SK-N-SH (cell line): ENCODE measurements at regions not wholly inside any gene's neighbourhood (a gene's known extent, or its start where the extent isn't known, plus 50 kb on each side); places are given as distances from the start of the nearest gene placed in this dataset.

Source experiments
- CTCF ChIA-PET: fragments of 300-600, 350-600 bp; formaldehyde crosslinking; extraction: SDS; loops from one replicate; lab custom pipeline; 2021; lab: Yijun Ruan, JAX
- POLR2A ChIA-PET: fragments of 350-600 bp; sonication (Branson Sonifier 250); formaldehyde crosslinking; extraction: SDS; loops from one replicate; lab custom pipeline; 2020; ENCODE audit warnings: antibody characterized with exemption, inconsistent platforms; lab: Yijun Ruan, JAX
- DNase-seq: peaks from one replicate; pipeline ENCODE4 v3.0.0; 2012
- H2AFZ ChIP-seq: fragments of 200-600 bp; sonication (generic); 2 replicates; pipeline ENCODE4 v1.8.1; 2016; ENCODE audit warnings: antibody characterized with exemption, mild to moderate bottlenecking, low read depth
- H3F3A ChIP-seq: fragments of 200-600 bp; sonication (generic); replicated peaks from 2 replicates; pipeline ENCODE3; 2016; ENCODE audit warnings: antibody characterized with exemption, mild to moderate bottlenecking; ENCODE audit not compliant: insufficient read depth
- H3K27ac ChIP-seq, 2 experiments: fragments of 200-500 bp in 1 of 2; fragments of 200-600 bp in 1 of 2; sonication (Bioruptor generic) in 1 of 2; sonication (generic), shearing (Covaris generic) in 1 of 2; 2 replicates each; pipeline versions ENCODE4 v1.5.1 to v1.6.1; 2014 to 2016; ENCODE audit warnings: low read depth in 2 of 2, inconsistent platforms in 1 of 2, low read length in 1 of 2, mild to moderate bottlenecking in 1 of 2, mixed read lengths in 1 of 2
- H3K27me3 ChIP-seq: fragments of 200-600 bp; sonication (generic), shearing (Covaris generic); 2 replicates; pipeline ENCODE4 v1.6.1; 2016; ENCODE audit warnings: mixed run types; ENCODE audit not compliant: insufficient read depth
- H3K36me3 ChIP-seq, 2 experiments: fragments of 200-500 bp in 1 of 2; fragments of 200-600 bp in 1 of 2; sonication (Bioruptor generic) in 1 of 2; sonication (generic) in 1 of 2; replicated peaks in 1 of 2; 2 replicates each; pipeline versions ENCODE3 to v1.5.1; 2014 to 2016; ENCODE audit warnings: low read length in 1 of 2, mild to moderate bottlenecking in 1 of 2; ENCODE audit not compliant: insufficient read depth in 2 of 2, control insufficient read depth in 1 of 2
- H3K4me1 ChIP-seq, 2 experiments: fragments of 200-500 bp in 1 of 2; fragments of 200-600 bp in 1 of 2; sonication (Bioruptor generic) in 1 of 2; sonication (generic), shearing (Covaris generic) in 1 of 2; 2 replicates each; pipeline versions ENCODE4 v1.5.1 to v1.6.1; 2014 to 2016; ENCODE audit warnings: low read depth in 1 of 2, low read length in 1 of 2, mixed run types in 1 of 2; ENCODE audit not compliant: insufficient read depth in 2 of 2, control insufficient read depth in 1 of 2
- H3K4me2 ChIP-seq: fragments of 200-600 bp; sonication (generic), shearing (Covaris generic); 2 replicates; pipeline ENCODE4 v1.6.1; 2017; ENCODE audit warnings: mixed run types
- H3K4me3 ChIP-seq, 2 experiments: fragments of 200-500 bp in 1 of 2; fragments of 200-600 bp in 1 of 2; sonication (Bioruptor generic) in 1 of 2; sonication (generic), shearing (Covaris generic) in 1 of 2; 2 replicates each; pipeline versions ENCODE4 v1.5.1 to v1.8.1; 2014 to 2016; ENCODE audit warnings: low read depth in 2 of 2, inconsistent platforms in 1 of 2, low read length in 1 of 2, mild to moderate bottlenecking in 1 of 2, mixed read lengths in 1 of 2, moderate library complexity in 1 of 2
- H3K79me2 ChIP-seq: fragments of 200-600 bp; sonication (generic); 2 replicates; pipeline ENCODE4 v1.8.1; 2017; ENCODE audit warnings: mild to moderate bottlenecking; ENCODE audit not compliant: insufficient read depth
- H3K9ac ChIP-seq: fragments of 200-600 bp; sonication (generic); 2 replicates; pipeline ENCODE4 v1.6.1; 2017; ENCODE audit warnings: mixed run types
- H3K9me2 ChIP-seq: fragments of 200-600 bp; sonication (generic); 2 replicates; pipeline ENCODE4 v1.6.1; 2017; ENCODE audit warnings: mixed run types
- H3K9me3 ChIP-seq: fragments of 200-600 bp; sonication (generic); 2 replicates; pipeline ENCODE4 v1.6.1; 2017; ENCODE audit warnings: mixed run types, mild to moderate bottlenecking, moderate library complexity
- H4K20me1 ChIP-seq: fragments of 200-600 bp; sonication (generic); 2 replicates; pipeline ENCODE4 v1.6.1; 2017; ENCODE audit warnings: mild to moderate bottlenecking, mixed run types; ENCODE audit not compliant: insufficient read depth
- CHD2 ChIP-seq: fragments of 150-350 bp; IDR thresholded peaks from 2 replicates; pipeline ENCODE4 v1.6.1; 2018; ENCODE audit warnings: low read length; ENCODE audit not compliant: partially characterized antibody
- ELF1 ChIP-seq: IDR thresholded peaks from 2 replicates; pipeline ENCODE4 v1.4.0; 2012
- EP300 ChIP-seq, 2 experiments: IDR thresholded peaks; 2 replicates each; pipeline versions ENCODE4 v1.4.0 to v1.6.1; 2012; ENCODE audit warnings: borderline replicate concordance in 1 of 2, low read depth in 1 of 2, low read length in 1 of 2
- FOSL2 ChIP-seq: IDR thresholded peaks from 2 replicates; pipeline ENCODE4 v1.4.0; 2012; ENCODE audit warnings: low read depth, mild to moderate bottlenecking, moderate library complexity, borderline replicate concordance
- FOXJ3 ChIP-seq: sonication (generic); formaldehyde crosslinking; IDR thresholded peaks from 2 replicates; pipeline ENCODE4 v1.5.1; 2020; ENCODE audit warnings: mild to moderate bottlenecking, missing genetic modification reagents
- GABPA ChIP-seq: IDR thresholded peaks from 2 replicates; pipeline ENCODE4 v1.4.0; 2012; ENCODE audit warnings: low read depth, mild to moderate bottlenecking
- MEF2A ChIP-seq: IDR thresholded peaks from 2 replicates; pipeline ENCODE4 v1.4.0; 2012; ENCODE audit warnings: low read depth, borderline replicate concordance
- RCOR1 ChIP-seq: fragments of 150-350 bp; IDR thresholded peaks from 2 replicates; pipeline ENCODE4 v1.6.1; 2017; ENCODE audit warnings: antibody characterized with exemption, low read length
- REST ChIP-seq: IDR thresholded peaks from 2 replicates; pipeline ENCODE4 v1.6.1; 2012; ENCODE audit warnings: mild to moderate bottlenecking, low read depth, low read length, moderate library complexity
- RXRA ChIP-seq: IDR thresholded peaks from 2 replicates; pipeline ENCODE4 v1.4.0; 2012; ENCODE audit warnings: low read depth, mild to moderate bottlenecking, borderline replicate concordance
- SIN3A ChIP-seq: IDR thresholded peaks from 2 replicates; pipeline ENCODE4 v1.6.1; 2012; ENCODE audit warnings: low read depth, mild to moderate bottlenecking, low read length, moderate library complexity, borderline replicate concordance
- TAF1 ChIP-seq: IDR thresholded peaks from 2 replicates; pipeline ENCODE4 v1.6.1; 2012; ENCODE audit warnings: low read depth, mild to moderate bottlenecking, low read length, moderate library complexity, borderline replicate concordance
- TCF12 ChIP-seq: IDR thresholded peaks from 2 replicates; pipeline ENCODE4 v1.4.0; 2012
- YY1 ChIP-seq: IDR thresholded peaks from 2 replicates; pipeline ENCODE4 v1.4.0; 2012; ENCODE audit warnings: low read depth, mild to moderate bottlenecking
- WGBS: methylation state at CpG from one replicate; pipeline ENCODE4 v1.1.6; 2017; ENCODE audit warnings: low lambda C conversion rate; 5-methylcytosine and 5-hydroxymethylcytosine counted together
- TF ChIP-seq, protein P1 (sequence below): fragments of 150-350 bp; IDR thresholded peaks from 2 replicates; pipeline ENCODE4 v1.6.1; 2016; ENCODE audit warnings: mild to moderate bottlenecking, low read depth, low read length

GRCh38 chr10:9901971-9902370 lies 1115.7 kb upstream of the CELF2 start (continued):
- TF ChIP-seq RXRA (no peak), YY1 (no peak), REST (no peak), TAF1 (no peak), EP300 (IDR thresholded peaks at IDR 0.05; ENCODE audit: borderline replicate concordance in 1 of 2, low read depth in 1 of 2, low read length in 1 of 2) (no peak), MEF2A (no peak)
- TF ChIP-seq, protein P1, sequence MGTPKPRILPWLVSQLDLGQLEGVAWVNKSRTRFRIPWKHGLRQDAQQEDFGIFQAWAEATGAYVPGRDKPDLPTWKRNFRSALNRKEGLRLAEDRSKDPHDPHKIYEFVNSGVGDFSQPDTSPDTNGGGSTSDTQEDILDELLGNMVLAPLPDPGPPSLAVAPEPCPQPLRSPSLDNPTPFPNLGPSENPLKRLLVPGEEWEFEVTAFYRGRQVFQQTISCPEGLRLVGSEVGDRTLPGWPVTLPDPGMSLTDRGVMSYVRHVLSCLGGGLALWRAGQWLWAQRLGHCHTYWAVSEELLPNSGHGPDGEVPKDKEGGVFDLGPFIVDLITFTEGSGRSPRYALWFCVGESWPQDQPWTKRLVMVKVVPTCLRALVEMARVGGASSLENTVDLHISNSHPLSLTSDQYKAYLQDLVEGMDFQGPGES = no peak

DNA sequence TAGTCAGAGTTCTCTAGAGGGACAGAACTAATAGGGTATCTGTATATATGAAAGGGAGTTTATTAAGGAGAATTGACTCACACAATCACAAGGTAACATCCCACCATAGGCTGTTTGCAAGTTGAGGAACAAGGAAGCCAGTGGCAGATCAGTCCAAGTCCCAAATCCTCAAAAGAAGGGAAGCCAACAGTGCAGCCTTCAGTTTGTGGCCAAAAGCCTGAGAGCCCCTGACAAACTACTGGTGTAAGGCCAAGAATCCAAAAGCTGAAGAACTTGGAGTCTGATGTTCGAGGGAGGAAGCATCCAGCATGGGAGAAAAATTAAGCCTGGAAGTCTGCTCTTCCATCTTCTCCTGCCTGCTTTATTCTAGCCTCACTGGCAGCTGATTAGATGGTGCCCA lies 1107.2 kb upstream of the CELF2 start:
- H2AFZ ChIP-seq = no peak overlapping the region
- no peaks in the 10 kb centered on the region for H3K27me3 ChIP-seq
- H3K9ac ChIP-seq = no peak overlapping the region
- no peak for TF ChIP-seq EP300 (IDR thresholded peaks at IDR 0.05; ENCODE audit: borderline replicate concordance in 1 of 2, low read depth in 1 of 2, low read length in 1 of 2)
- no peak for TF ChIP-seq FOXJ3 (CRISPR knock-in tag)
- TF ChIP-seq TAF1 = no peak
- no peak for TF ChIP-seq FOSL2
- TF ChIP-seq TCF12 = no peak
- TF ChIP-seq CHD2 = no peak
- no peak for TF ChIP-seq SIN3A
- no peak for TF ChIP-seq GABPA
- TF ChIP-seq ELF1 = no peak
- TF ChIP-seq RCOR1 = no peak
- no peak for TF ChIP-seq REST
- H3K4me3 ChIP-seq = no peak overlapping the region
- 0% methylated on average over 1 of the region's 1 CpG for WGBS
- DNase-seq = no peak
- no peaks in the 10 kb centered on the region for H4K20me1 ChIP-seq
- H3K9me2 ChIP-seq = no peaks in the 10 kb centered on the region
- H3K27ac ChIP-seq = no peak overlapping the region
- no peaks in the 10 kb centered on the region for H3F3A ChIP-seq
- CTCF ChIA-PET = no interaction called here
- no peaks in the 10 kb centered on the region for H3K36me3 ChIP-seq
- H3K79me2 ChIP-seq = no peaks in the 10 kb centered on the region
- POLR2A ChIA-PET = no interaction called here
- H3K9me3 ChIP-seq = peaks cover 8% of the 10 kb centered on the region; the same call in 1 of the 2 replicates
- no peaks in the 10 kb centered on the region for H3K4me1 ChIP-seq
- H3K4me2 ChIP-seq = no peak overlapping the region
